GM19035 (cell line): ENCODE measurements at regions not wholly inside any gene's neighbourhood (a gene's known extent, or its start where the extent isn't known, plus 50 kb on each side); places are given as distances from the start of the nearest gene placed in this dataset.

Experiments
- ATAC-seq: cut with Tn5 transposase; IDR thresholded peaks from one replicate; pipeline ENCODE4 v1.9.1; 2021; ENCODE audit not compliant: unreplicated experiment

DNA sequence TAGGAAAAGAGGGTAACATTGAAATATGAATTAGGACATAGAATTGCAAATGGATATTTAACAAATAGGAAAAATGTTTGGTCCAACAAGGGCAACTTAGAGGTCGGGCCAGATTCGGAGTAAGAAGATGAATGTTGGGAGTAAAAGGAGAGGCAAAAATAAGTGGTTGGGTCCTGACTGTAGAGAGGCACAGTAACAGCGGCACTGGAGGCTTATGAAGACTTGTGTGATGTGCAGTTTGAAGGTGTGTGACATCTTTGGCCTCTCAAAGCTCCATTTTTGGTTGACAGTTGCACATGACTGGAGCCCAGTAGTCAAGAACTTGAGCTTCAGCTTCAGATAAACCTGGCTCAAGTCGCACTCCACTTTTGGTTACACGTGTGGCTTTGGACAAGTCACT lies 109.9 kb upstream of the PAXBP1 start:
- no peak for ATAC-seq

DNA sequence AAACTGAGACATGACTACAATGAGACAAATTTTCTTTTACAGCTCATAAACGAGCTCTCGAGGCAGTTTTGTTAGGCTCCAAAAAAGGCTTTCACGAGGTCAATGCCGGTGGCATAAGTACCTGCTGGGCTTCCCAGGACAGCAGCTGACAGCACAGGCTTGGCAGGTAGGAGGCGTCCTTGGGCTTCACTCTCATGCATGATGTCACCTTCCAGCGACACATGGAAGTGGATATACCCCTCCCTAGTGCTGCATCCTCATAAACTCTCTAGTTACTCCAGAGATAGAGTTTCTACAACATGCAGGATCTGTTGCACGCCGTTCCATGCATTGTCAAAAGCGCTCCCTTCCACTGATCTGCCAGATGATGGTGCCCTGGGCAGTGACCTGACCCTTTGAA lies 112.5 kb upstream of the PAXBP1 start:
- no peak for ATAC-seq

DNA sequence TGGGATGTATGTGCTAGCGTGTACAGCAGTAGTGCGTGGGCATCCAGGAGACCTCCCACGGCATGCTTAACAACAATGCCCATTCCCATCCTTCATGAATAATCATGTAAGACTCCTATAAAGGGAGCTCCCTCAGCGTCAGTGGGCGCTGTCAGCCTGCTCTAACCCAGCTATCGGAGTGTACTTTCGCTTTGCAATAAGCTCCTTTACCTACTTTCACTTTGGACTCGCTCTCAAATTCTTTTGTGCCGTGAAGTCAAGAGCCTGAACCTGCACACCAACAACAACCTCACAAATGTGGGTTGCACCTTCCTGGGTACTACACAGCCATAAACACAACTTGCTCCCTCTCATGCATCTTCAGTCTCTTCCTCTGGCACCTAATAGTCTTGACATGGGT lies 114.8 kb upstream of the PAXBP1 start:
- ATAC-seq, result no peak

DNA sequence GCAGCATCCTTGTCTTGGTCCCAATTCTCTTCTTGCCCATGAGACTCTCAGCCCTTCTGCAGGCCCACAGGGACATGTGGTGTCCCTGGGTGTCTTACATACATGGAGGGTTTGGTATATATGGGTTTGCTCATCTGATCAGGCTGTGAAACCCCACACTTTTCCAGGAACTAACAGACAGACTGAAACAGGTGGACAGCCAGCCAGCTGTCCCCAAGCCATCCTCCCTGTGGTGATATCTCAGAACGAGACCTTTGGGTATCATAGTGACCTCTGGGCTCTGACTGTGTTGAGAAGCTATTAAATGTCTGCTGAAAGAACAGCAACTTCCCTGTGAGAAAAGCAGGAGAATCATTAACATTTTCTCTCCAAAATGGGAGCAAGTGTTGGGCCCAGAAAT lies 115.5 kb upstream of the PAXBP1 start:
- no peak for ATAC-seq

DNA sequence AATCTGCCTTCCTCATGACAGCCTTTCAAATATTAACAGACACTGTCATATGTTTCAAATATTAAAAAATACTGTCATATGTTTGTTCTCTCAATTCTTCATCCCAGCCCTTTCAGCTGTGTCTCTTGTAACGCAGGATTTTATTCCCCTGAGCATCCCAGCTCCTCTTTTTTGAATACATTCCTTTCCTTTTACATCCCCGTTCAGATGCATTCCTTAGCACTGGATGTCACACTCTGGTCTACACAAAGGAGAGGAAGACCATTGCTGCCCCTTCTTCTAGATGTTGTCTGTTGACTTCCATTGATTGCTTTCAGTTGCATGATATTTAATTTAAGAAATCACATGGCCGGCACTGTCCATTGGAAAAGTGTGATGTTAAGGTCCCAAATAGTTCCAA lies 117.4 kb upstream of the PAXBP1 start:
- ATAC-seq, result no peak

DNA sequence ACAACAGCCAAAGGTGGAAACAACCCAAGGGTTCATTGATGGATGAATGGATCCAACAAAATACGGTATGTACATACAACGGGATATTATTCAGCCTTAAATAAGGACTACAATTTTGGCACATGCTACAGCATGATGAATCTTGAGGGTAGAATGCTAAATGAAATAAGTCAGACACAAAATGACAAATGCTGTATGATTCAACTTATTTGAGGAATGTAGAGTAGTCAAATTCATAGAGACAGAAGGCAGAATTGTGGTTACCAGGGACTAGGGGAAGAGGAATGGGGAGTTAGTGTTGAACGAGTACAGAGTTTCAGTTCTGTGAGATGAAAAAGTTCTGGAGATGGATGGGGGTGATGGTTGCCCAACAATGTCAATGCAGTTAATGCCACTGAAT lies 118.0 kb upstream of the PAXBP1 start:
- ATAC-seq, result no peak

DNA sequence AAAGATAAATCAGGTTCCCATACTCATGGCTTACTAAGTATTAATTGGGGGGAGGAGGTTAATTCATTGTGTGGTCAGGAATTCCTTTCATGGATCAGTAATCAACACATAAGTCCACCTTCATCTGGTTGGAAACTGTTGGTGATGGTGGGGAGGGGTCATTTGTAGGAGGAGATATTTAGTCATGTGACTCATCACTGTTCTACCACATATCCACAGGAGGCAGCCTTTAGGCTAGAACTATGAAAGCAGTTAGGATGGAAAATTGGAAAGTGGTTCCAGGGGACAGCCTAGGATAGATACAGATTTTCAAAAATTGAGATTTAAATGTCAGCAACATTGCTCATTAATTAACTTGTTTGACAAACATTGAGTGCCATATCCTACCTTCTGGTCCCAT lies 122.8 kb upstream of the PAXBP1 start:
- ATAC-seq, result no peak

DNA sequence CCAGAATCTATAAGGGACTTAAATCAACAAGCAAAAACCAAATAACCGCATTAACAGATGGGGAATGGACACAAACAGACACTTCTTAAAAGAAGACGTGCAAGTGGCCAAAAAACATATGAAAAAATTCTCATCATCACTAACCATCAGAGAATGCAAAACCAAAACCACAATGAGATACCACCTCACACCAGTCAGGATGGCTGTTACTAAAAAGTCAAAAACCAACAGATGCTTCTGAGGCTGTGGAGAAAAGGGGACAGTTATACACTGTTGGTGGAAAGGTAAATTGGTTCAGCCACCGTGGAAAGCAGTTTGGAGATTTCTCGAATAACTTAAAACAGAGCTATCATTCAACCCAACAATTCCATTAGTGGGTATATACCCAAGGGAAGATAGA lies 124.9 kb upstream of the OLIG2 start:
- no peak for ATAC-seq

DNA sequence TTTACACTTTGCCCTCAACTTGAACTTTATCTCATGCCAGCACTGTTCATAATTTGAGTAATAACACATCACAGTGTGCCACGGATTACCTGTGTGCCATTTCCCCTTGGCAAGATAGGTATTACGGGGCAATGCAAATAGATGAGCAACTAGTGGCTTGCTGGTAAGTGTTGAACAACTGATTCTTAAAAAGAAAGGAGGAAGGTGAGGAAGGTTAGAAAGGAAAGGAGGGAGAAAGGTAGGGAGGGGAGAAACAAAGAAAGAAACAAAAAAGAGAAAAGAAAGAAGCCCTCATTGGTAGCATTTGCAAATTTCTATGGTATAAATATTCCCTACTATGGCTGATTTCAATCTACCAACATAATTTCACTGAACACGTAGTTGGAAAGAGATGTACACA lies 118.2 kb upstream of the OLIG2 start:
- ATAC-seq, result no peak

DNA sequence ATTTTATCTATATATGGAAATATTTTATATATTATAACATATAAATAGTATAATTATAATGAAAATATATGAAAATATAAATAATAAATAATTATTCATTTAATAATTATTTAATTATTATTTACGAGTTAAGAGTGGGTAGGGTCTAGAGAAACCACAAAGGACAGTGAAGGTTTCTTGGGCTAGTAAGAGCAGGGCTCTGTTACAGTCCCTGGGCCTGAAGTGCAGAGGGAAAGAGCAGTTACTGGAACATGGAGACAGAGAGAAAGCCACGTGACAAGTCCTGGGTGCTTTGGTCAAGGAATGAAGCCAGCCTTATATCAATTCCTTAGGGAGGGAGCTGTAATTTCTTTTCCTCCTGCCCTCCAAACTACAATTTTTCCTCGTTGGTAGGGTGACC lies 117.2 kb upstream of the OLIG2 start:
- no peak for ATAC-seq

DNA sequence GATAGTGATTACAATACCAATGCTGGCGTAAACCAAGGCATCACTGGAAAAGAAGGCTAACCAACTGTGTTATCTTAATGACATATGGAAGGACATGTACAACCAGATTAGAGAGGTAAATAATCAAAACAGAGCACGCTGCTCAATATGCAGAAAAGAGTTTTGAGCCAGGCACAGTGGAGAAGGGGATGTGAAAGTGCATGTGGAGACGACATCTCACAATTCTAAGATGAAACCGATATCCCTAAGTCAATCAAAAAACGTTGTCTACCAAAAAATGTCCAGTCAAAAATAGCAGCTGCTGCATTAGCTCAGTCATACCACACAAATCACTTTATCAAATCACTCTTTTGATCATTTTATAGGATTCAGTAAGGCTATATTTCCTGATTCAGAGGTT lies 116.3 kb upstream of the OLIG2 start:
- ATAC-seq, result no peak

DNA sequence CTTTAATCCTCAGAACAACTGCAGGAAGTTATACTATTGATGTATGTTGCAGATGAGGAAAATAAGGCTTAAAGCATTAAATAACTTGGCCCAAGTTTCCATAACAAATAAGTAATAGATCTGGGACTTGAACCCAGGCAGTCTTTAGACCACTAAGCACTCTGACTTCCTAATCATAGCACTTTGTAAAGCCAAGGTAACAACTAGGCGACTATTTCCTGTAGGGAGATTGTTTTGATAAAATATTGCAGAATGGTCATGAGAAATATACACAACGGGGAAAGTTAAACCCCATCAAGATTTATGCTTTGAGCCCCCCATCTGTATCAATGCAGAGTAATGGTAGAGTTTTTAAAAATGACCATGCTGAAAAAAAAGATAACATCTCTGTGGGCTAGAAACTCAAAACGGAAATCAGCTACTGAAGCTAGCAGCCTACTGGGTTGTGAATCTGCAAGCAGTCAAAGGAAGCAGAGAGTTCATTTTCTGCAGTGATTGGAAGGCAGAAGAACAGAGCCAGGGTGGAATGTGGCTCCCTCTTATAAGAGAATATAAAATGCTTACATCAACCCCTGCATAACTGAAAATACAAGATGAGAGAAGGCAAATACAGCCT lies 111.2 kb upstream of the OLIG2 start:
- no peak for ATAC-seq

DNA sequence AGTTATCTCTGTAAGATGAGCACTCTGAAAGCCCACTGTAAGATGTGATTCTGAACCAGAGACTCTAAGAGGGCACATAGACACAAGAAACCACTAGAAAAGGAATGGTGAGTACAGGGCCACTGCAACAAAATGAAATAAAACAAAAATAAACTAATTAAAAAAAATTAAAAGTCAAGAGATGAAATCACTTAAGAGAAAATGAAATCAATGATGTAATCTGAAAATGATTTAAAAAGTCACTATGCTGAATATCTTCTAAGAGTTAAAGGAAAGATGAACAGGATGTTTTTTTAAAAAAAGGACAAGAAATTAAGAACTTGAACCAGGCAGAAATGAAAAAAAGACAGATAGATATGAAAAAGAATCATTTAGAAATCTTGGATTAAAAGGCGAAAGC lies 110.6 kb upstream of the OLIG2 start:
- ATAC-seq, result no peak

DNA sequence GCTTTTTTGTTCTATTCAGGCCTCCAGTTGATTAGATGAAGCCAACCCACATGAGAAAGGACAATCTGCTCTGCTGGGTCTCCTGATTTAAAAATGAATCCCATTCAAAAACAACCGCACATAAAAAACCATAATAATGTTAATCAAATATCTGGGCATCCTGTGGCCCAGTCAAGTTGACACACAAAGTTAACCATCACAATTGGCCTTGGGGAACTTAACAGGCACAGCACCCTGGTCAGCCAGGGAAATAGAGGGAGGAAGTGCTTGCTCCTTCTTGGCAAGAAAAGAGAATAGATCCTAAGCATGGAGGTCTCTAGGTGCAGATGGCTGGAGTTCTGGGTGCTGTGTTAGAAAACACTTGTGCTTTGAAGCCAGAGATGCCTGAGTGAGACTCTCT lies 109.6 kb upstream of the OLIG2 start:
- no peak for ATAC-seq

DNA sequence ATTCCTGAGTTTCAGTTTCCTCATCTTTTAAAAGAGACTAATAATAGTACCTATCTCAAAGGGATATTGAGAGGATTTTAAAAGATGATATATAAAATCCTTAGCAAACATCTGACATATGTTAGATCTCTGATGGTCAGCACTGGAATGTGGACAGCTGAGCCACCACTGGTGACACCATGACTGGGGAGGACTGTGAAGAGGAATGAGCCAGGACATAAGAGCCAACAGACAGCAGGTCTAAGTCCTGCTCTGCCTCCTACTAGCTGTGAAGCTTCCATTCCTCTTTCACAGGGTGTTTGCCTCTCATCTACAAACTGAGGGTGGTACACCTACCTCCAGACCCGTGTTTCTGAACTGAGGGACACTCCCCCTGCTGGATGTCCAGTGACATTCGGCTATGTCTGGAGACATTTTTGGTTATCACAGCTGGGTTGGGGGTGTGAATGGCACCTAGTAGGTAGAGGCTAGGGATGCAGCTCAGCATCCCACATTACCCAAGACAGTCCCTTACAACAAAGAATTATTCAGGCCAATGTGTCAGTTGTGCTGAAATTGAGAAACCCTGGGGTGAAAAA lies 109.1 kb upstream of the OLIG2 start:
- ATAC-seq, result no peak

DNA sequence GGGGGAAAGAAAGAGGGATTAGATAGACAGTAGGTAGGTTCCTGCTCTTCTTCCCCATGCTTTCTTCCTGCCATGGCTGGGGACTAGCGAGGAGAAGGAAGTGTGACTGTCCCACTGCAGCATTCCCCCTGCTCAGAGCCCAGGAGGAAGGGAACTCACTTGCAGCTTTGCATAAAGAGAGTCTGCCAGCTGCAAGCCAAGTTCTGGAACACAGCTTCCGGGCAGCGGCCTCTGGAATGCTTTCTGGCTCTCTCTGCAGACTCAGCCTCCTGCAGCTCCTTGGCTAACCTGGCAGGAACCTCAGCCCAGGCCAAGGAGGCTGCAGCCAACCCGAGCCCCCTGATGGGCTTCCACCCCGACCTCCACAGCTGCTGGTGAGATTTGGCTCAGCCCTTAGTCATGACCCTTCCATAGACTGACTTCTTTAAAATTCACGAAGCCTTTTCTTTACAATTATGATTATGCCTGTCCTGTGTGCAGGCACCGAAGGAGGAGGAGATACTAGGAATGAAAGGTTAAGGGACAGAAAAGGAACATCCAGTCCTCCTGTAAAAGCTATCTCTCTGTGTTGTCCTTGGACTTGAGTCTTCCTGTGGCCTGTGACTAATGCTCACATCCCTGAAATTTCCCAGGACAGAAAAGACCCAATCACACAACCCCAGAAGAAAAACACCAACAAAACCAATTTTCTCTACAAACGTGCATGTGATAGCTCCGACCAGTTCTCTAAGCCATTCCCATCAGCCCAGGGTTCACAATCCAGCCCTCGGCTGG lies 108.2 kb upstream of the OLIG2 start:
- no peak for ATAC-seq

DNA sequence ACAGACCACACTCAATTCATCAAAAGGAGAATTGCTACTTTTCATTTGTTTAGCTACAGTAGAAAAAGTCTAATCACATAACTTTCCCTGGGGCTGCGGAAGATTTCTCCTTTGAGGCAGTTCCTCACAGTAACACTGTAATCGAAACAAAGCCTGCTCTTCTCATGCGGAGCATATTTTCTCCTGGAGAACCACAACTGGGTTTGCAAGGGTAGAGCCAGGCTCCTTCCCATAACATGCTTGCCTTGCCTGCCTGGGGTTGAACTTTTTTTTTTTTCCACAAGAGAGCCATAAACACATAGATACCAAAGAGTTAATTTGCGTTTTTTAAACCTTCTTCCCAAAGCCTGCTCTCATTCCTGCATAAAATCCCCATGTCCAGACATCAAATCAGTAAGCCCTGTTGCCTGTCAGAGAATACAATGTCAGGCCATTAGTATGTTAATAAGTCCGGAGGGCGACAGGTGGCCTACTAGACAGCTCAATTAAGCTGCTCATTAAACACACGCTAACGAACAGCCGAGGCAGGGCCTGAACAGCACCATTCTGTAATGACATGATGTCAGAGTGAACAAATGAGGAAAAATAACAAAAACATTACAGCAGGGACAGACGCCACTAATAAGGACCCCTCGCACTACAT lies 107.1 kb upstream of the OLIG2 start:
- no peak for ATAC-seq

DNA sequence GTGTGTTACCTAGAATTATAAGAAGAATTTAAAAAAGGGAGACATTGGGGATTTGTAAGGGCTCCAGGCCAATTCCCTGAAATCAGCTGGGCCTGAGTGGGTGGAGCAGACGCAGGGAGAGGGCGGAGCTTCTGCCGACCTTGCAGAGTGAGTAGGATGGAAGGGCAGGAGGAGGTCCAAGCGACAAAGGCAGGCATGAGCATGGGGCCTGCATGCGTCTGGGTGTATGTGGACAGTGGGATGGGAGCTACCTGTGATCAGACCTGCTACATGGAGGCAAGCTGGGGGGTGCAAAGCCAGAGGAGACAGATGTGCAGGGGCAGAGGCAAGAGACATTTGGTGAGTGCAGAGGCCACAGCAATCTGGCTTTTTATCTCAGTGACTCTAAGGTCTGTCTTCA lies 105.3 kb upstream of the OLIG2 start:
- no peak for ATAC-seq

DNA sequence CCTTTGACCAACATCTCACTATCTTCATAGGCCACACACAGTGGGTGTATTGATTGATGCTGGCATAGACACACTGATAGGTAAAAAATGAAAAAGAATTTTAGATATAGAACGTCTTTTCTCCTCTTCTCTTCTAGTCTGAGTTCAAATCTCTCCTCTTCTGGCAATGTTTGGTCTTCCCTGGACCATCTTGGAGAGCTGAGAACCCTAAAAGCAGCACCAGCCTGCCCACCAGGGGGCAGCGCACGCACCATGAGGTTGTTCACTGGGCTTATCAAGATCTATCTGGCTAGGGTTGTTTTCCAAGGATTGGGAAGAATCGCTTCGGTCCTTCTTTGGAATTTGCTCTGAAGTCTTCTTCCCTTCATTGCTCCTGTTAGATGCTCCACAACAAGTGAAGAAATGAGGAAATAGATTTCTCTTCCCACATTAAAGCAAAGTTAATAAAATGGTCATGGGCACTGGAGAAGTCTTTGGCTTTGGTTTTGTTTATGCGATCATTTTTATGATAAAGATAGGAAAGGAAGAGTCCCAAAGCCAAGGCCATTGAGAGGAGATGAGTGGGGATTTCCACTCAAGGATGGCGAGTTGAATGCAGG lies 104.0 kb upstream of the OLIG2 start:
- ATAC-seq, result no peak

DNA sequence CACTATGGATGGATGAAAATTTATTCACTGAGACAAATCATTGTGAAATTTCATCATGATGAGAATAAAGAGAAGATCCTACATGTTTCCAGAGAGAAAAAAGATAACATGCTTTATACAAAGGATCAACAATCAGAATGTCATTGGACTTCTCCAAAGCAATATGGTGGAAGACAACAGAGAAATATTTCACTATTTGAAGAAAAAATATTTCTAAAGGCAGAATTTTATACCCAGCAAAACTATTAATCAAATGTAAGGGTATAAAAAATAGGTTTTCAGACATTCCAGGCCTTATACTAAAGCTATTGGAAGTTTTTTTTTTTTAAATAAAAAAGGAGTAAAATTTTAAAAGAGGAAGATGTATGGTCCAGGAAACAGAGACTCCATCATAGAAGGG lies 100.6 kb upstream of the OLIG2 start:
- ATAC-seq, result no peak

DNA sequence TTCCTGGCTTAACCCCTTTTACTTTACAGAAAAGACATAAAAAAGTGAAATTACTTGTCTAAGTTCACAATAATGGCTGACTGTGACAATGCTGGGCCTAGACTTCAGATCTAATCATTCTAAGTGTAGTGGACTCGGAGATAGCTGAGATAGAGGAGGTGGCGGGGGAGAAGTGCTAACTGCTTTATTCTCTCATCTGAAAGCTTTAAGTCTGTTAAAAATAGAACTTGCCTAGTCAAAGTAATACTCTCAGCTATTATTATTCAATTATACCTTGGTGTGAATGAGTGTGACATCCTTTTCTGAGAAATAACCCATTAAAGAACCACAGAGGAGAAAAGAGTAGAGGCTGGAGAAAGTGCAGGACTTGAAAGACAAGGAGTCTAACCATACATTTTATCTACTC lies 96.1 kb upstream of the OLIG2 start:
- peak; percentile 42 for ATAC-seq

DNA sequence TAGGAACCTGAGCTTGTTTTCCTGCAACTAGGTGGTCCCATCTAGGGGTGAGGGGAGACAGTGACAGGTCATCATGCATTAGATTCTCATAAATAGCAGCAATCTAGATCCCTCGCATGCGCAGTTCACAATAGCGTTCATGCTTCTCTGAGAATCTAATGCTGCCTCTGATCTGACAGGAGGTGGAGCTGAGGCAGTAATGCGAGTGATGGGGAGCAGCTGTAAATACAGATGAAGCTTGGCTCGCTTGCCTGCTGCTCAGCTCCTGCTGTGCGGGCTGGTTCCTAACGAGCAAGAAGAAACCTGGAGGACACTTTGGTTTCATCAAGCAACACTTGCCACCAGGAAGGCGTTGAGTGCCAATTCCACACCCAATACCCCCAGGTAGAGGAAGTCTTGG lies 95.1 kb upstream of the OLIG2 start:
- no peak for ATAC-seq
